Testis (tissue), 2 donors: ENCODE measurements at regions not wholly inside any gene's neighbourhood (a gene's known extent, or its start where the extent isn't known, plus 50 kb on each side); places are given as distances from the start of the nearest gene placed in this dataset.

Source experiments
- CTCF ChIP-seq, 3 experiments: fragments of 450-650 bp in 2 of 3; fragments of 200-600 bp in 1 of 3; sonication (generic) in 1 of 3; IDR thresholded peaks; one replicate each; pipeline ENCODE4 v1.5.1; 2016 to 2019; ENCODE audit warnings: antibody characterized with exemption in 3 of 3, mild to moderate bottlenecking in 2 of 3, moderate library complexity in 1 of 3
- POLR2A ChIP-seq: fragments of 450-650 bp; IDR thresholded peaks from one replicate; pipeline ENCODE4 v1.6.1; 2017; ENCODE audit warnings: antibody characterized with exemption, mild to moderate bottlenecking, moderate library complexity

GRCh38 chr16:73299346-73299745 lies 251.4 kb upstream of the ZFHX3 start:
- TF ChIP-seq POLR2A = no peak
- no peak for TF ChIP-seq CTCF (IDR thresholded peaks at IDR 0.05)
